Epithelial cell of proximal tubule (primary cell): ENCODE measurements at regions not wholly inside any gene's neighbourhood (a gene's known extent, or its start where the extent isn't known, plus 50 kb on each side); places are given as distances from the start of the nearest gene placed in this dataset.

Experiments
- DNase-seq: peaks from one replicate; pipeline ENCODE4 v3.0.0-alpha.2; 2011; ENCODE audit warnings: low read depth
- H3K4me3 ChIP-seq: 2 replicates; pipeline ENCODE4 v1.5.1; 2011; ENCODE audit warnings: low read depth, mild to moderate bottlenecking, low read length
- CTCF ChIP-seq: conservative IDR thresholded peaks from 2 replicates; pipeline ENCODE4 v1.5.1; 2012; ENCODE audit warnings: low read depth, mild to moderate bottlenecking, low read length

DNA sequence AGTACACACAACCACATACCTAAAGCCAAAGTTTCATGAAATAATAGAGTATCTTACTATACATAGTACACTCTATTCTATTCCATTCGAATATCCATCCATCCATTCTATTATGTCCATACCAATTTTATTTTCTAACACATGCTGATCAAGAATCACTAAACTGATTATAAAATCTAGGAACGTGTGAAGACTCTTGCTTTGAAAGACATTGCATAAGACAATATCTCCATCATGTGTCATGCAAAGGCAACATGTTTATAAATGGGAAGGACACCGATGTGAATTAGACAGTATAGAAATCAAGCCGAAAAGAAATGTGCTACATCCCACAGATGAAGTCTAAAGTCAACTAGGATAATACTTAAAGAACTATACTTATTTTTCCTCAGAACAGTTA, 1561.5 kb upstream of the TENM4 start:
- no peak overlapping the region for H3K4me3 ChIP-seq
- DNase-seq: no peak
- no peak for TF ChIP-seq CTCF

GRCh38 chr11:81000735-81001134, 1559.9 kb upstream of the TENM4 start:
- no peak for TF ChIP-seq CTCF
- no peak for DNase-seq
- no peak overlapping the region for H3K4me3 ChIP-seq

DNA sequence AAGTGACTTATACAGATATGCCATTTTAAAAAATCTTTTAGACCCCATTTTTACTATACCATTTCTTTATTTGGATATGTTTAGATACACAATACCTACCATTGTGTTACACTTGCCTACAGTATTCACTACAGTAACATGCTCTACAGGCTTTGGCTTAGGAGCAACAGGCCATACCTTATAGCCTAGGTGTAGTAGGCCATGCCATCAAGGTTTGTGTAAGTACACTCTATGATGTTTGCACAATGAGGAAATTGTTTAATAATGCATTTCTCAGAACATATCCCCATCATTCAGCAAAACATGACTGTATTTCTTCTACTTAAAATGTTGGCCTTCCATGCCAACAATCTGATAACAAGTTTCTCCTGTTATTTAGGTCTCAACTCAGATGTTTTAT, 1559.5 kb upstream of the TENM4 start:
- no peak for TF ChIP-seq CTCF
- no peak overlapping the region for H3K4me3 ChIP-seq
- DNase-seq: no peak

DNA sequence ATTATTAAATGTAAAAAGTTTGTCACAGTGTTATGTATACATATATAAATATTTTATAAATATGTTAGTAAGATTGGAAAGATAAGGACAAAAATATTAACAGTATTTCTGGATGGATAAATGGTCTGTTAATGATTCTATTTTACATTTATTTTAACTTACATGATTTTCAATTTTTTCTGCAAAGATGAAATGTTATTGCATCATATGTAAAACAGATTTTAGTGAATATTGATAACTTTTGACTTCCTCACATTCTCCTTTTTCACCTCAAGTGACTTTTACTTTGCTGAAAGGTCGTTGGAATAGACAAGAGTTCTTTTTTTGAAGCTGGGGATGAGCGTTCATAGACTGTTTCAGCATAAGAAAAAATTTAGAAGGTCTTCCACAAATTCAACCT, 1554.7 kb upstream of the TENM4 start:
- no peak for DNase-seq

GRCh38 chr11:80993536-80993935, 1552.7 kb upstream of the TENM4 start:
- H3K4me3 ChIP-seq: no peak overlapping the region
- DNase-seq: no peak
- no peak for TF ChIP-seq CTCF

More for the DNA sequence above, 1554.7 kb upstream of the TENM4 start:
- no peak for TF ChIP-seq CTCF
- H3K4me3 ChIP-seq: no peak overlapping the region

DNA sequence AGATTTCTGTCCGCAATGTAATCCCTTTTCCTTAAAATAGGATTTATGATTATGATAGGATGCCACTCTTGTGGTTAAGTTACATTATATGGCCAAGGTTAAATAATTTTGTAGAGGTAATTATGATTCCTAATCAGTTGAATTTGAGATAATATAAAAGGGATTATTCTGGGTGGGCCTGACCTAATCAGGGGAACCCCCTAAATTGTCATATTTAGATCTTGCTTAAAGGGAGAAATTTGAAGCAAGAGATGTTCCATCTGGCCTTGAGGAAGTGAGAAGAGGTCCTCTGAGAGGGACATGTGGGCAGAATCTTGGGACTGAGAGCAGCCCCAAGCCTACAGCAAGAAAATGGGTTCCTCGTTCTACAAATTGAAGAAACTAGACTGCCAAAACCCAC, 1550.1 kb upstream of the TENM4 start:
- no peak for TF ChIP-seq CTCF
- H3K4me3 ChIP-seq: no peak overlapping the region
- no peak for DNase-seq

GRCh38 chr11:80987171-80987570, 1546.3 kb upstream of the TENM4 start:
- no peak for DNase-seq
- H3K4me3 ChIP-seq: no peak overlapping the region
- TF ChIP-seq CTCF: no peak
